GM12872 (cell line): ENCODE measurements at regions not wholly inside any gene's neighbourhood (a gene's known extent, or its start where the extent isn't known, plus 50 kb on each side); places are given as distances from the start of the nearest gene placed in this dataset.
A peak's percentile ranks its signal among the peaks of the same experiment; 100 is the strongest.

Experiments
- TF ChIP-seq, protein P1 (sequence below): IDR thresholded peaks from 3 replicates; pipeline ENCODE4 v1.5.1; 2011; ENCODE audit warnings: low read depth, mild to moderate bottlenecking, low read length, moderate library complexity; ENCODE audit not compliant: insufficient read depth

DNA sequence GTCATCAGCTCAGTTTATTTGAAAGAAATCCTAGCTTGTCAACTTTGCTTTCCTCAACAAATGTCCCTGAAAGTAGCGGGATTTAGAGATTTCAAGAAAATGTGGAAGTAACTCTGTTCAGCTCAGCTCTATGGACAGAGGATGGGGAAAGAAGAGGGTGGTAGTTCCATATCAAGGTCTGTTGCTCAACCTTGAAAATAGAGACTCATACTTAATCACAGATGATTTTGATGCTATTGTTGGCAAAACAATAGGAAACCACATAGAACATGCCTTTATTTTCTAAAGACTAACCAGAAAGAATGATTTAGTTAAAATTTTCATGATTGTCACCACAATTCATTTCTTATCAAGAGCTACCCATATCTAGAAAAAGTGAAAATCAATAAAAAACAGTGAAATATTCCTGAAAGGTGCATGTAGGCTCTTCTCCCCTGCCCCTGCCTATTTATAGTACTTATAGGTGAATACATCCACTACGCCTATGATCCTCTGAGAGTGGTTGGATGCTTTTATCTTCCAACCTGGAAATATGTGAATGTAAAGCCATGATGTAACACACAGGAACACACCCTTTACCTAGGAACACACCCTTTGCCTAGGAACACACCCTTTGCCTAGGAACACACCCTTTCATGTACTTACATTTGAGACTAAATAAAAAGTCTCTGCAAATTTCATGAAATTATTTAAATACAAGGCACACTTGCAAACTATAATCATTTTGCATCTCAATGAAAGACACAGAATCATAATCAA lies 65.8 kb downstream of the ETAA1 start:
- TF ChIP-seq, protein P1, sequence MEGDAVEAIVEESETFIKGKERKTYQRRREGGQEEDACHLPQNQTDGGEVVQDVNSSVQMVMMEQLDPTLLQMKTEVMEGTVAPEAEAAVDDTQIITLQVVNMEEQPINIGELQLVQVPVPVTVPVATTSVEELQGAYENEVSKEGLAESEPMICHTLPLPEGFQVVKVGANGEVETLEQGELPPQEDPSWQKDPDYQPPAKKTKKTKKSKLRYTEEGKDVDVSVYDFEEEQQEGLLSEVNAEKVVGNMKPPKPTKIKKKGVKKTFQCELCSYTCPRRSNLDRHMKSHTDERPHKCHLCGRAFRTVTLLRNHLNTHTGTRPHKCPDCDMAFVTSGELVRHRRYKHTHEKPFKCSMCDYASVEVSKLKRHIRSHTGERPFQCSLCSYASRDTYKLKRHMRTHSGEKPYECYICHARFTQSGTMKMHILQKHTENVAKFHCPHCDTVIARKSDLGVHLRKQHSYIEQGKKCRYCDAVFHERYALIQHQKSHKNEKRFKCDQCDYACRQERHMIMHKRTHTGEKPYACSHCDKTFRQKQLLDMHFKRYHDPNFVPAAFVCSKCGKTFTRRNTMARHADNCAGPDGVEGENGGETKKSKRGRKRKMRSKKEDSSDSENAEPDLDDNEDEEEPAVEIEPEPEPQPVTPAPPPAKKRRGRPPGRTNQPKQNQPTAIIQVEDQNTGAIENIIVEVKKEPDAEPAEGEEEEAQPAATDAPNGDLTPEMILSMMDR, result no peak

DNA sequence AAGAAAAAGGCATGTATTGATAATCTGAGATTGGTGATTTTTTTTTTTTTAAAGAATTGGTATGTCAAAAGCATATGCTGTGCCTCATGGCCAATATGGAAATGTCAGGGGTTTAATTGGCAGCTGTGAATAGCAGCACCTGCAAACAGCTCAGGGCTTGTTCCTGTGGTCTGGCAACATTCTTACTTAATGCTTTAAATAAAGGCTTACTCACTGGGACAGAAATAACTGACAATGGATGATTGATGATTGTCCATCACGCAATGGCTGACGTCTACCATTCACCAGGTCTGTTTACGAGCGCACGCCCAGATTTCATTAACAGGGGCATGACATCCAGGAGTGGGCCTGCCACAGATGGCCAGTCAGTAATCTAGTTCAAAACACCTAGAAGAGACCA lies 66.7 kb downstream of the ETAA1 start:
- TF ChIP-seq, protein P1, result no peak

DNA sequence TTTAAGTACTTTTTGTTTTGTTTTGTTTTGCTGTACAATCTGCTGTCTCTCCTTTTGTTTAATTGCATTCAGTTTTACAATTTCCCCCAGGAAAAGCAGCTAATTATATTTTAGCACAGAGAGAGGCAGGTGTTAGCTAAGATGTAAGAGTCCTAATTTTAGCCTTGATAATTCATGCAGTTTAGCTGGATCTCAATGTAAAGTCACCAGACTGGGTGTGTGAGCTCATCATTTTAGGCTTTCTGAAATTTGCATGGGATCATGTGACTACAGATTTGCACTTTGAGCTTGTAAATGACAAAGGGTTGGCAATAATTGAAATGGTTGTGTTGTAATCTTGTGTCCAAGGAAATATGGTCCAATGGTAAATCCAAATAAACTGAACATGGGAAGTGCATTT lies 68.5 kb downstream of the ETAA1 start:
- TF ChIP-seq, protein P1, result no peak

- TF ChIP-seq, protein P1, result no peak
Observed at GRCh38 chr2:67466734-67467133, 69.6 kb downstream of the ETAA1 start.

- TF ChIP-seq, protein P1, result no peak
Observed at GRCh38 chr2:67471681-67472080, 74.5 kb downstream of the ETAA1 start.

DNA sequence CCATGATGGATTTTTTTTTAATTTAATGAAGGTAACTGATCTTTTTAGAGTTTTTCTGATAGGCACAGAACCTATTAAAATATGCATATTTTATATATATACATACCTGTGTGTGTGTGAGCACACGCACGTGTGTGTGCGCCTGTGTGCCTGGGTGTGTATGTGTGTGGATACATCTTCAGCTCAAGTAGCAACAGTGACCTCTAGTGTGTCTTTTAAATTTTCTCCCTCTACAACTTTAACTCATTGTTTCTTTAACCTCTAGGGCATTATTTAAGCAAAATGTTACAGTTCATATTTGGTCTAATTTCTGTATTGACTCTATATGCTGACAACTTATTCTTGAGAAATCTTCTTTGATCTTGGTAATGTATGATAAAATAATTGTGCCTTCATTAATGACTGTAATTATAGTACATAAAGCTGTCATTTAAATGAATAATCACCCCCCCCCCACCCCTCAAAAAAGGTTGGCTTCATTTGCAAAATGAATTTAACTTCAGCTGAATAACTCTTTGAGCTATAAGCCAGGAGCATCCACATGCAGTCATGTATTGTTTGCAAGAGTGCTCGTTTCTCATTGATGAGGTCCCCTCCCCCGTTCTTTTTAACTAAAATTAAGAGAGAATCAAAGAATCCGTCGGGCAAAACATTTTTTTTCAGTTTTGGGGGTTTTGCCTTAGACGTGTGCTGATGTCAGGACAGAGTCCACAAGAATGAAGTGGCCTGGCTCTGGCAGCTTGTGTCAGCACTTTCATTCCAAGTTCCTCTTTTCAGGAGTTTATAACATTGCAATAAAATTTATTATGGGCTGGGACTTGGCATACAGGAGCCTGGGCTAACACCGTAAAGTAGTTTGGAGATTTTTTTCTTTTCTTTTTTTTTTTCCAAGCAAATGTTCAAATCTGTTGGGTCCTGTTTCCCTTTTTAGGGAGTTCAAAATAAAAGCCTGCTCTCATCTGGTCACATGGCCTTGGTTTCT lies 80.0 kb downstream of the ETAA1 start:
- TF ChIP-seq, protein P1, result peak; percentile 27; the same call in 1 of the 3 replicates

- TF ChIP-seq, protein P1, result no peak
Observed at GRCh38 chr2:67479261-67479660, 82.1 kb downstream of the ETAA1 start.
